ENCODE measurements at regions not wholly inside any gene's neighbourhood (a gene's known extent, or its start where the extent isn't known, plus 50 kb on each side); places are given as distances from the start of the nearest gene placed in this dataset.

GRCh38 chr12:127414636-127415035, 852.3 kb upstream of the TMEM132C start:
- no peak for DNase-seq

- no peak for DNase-seq
Observed at GRCh38 chr12:127416796-127417195, 850.2 kb upstream of the TMEM132C start.

DNA sequence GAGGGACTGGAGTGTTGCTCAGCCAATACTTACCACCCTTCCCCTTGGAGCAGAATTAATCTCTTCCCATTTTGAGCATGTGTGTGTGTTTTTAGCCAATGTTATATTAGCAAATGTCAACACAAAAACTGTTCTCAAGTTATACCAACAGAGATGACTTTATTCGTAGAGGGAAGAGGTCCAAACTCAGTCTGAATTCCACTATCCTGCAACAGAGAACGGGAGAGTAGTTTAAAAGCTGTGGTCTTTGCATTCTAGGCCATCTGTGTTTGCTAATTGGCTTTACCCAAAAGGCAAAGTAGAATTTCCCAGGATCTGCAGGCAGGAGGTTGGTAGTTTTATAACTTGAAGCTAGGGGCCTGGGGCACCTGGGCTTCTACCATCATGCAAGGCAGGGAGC, 847.9 kb upstream of the TMEM132C start:
- DNase-seq = no peak

DNA sequence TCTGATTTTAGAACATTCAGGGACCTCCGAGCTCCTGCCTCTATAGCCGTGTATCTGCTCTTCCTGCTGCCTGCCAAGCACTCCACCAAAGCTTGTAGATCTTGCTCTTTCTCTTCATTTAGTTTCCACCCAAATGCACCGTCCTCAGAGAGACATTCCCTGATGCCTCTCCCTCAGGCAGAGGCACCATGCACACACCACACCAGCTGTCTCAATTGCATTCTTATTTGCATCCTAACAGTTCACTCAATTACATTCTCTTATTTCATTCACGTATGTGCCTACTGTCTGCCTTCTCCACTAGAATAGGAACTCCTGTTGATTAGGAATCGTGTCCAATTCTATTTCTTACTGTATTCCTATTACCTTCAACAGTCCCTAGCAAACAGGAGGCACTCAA, 845.4 kb upstream of the TMEM132C start:
- DNase-seq = no peak

- no peak for DNase-seq
Observed at GRCh38 chr12:127422935-127423566, 843.9 kb upstream of the TMEM132C start.

- no peak for DNase-seq
Observed at GRCh38 chr12:127425474-127425873, 841.5 kb upstream of the TMEM132C start.

DNA sequence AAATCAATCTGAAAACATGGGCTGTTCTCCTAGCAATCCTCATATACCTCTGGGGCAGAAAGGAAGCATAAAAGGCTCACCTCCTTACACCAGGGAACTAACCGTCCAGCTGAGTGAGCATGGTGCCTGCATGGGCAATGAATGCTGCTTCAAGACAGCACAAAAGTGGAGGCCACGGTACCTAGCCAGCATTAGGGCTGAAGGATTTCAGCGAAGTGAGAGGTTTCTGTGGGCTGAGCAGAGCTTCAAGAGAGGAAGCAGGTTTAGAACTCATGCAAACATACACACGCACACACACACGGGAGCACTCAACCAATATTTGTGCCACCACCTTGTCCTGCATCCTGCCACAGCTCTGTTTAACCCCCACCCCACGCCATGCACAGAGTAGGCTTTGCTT, 838.5 kb upstream of the TMEM132C start:
- no peak for DNase-seq

DNA sequence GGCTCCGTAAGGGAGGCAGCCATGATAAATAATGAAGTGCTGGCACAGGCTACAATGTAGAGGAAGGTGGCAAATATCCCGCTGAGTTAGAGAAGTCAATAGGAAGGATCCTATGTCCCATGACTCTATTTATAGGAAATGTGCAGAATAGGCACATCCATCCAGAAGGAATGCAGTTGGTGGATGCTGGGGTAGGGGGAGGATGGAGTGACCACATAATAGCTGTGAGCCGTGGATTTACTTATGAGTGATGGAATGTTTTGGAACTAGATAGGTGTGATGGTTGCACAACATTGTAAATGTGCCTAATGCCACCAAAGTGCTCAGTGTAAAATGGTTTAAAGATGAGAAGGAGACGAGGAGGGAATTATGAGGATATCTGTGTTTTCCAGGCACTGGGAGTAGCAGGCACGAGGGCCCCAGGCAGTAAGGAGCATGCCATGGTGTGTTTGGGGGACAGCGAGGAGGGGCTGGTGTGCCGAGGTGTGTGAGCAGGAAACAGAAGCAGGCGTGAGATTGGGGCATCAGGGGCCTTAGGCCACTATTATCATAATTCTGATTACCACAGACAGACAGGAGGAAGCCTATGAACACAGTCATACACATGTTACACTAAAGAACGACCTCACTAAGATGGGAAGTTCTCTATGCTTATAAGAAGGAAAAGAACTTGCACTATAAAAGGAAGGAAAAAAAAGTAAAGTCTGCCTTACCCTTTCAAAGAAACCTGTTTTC, 837.3 kb upstream of the TMEM132C start:
- no peak for DNase-seq

GRCh38 chr12:127430401-127430800, 836.6 kb upstream of the TMEM132C start:
- DNase-seq = no peak

GRCh38 chr12:127431177-127431576, 835.8 kb upstream of the TMEM132C start:
- DNase-seq = no peak

DNA sequence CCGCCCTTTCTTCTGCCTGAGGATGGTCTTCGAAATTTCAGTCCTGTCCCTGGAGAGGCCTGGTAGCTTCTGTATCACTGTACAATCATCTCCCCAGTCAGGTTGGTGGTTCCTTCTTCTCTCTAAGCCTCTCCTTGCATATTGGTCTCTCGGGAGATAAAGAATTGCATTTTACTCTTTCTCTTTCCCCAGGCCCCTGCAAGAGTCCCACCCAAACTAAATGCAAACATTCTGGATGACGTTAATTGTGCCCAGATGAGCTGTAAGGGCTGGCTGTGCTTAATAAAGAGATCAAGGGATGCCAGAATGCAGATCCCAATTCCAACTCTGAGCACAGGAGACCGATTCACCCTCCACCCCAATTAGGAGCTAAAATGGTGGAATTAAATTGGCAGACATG, 835.4 kb upstream of the TMEM132C start:
- no peak for DNase-seq

DNA sequence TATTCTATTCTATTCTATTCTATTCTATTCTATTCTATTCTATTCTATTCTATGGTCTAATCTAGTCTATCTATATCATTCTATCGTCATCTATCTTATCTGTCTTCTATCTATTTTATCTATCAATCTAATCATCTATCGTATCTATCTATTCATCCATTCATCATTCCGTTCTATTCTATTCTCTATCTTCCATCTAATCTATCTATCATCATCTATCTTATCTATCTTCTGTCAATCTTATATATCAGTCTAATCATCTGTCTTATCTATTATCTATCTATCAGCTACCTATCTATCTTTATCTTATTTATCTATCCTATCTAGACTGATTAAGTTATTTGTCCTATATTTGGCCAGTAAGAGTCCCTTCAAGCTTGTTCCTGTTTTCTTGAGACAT, 831.5 kb upstream of the TMEM132C start:
- DNase-seq = no peak

GRCh38 chr12:127438512-127439244, 828.3 kb upstream of the TMEM132C start:
- DNase-seq = no peak

DNA sequence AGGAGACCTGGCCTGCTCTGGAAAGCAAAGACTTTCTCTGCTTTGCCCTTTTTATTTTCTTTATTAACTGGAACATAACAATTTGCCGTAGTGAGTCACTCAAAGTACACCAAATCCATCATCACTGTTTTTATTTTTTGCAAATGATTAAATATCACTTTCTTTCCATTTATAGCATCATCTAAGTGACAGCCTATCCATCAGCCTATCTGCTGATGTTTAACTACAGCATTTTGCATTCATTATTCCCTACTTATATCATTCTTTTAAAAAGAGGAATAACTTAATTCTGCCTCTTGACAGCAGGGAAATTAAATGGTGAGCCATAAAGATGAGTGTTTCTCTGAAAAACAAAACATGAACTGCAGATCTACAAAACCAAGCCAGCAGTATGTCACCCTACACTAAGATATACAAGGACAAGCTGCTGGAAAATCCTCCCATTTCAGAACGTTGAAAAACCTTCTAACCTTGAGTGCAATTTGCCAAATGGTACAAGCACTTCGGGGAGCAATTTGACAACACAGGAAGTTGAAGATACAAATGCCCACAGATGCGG, 821.3 kb upstream of the TMEM132C start:
- DNase-seq = no peak

DNA sequence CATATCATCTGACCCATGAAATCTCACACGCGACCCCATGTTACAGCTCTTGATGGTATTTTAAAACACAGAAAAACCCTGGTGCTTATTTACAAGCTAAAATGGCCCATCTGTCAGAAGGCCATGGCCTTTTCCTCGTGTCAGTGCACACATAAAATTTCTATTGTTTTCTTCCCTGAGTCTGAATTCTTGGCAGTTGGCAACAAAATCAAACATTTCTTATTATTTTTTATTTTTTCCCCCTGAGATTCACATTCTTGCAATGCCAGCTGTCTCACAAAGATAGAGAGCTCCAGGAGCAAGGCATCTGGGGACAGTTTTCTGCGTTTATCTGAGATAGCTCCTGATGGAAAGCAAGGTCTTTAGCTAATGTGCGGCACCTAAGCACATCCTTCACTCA, 818.1 kb upstream of the TMEM132C start:
- DNase-seq = no peak

- no peak for DNase-seq
Observed at GRCh38 chr12:127450826-127451225, 816.1 kb upstream of the TMEM132C start.

- no peak for DNase-seq
Observed at GRCh38 chr12:127455347-127456265, 811.4 kb upstream of the TMEM132C start.

DNA sequence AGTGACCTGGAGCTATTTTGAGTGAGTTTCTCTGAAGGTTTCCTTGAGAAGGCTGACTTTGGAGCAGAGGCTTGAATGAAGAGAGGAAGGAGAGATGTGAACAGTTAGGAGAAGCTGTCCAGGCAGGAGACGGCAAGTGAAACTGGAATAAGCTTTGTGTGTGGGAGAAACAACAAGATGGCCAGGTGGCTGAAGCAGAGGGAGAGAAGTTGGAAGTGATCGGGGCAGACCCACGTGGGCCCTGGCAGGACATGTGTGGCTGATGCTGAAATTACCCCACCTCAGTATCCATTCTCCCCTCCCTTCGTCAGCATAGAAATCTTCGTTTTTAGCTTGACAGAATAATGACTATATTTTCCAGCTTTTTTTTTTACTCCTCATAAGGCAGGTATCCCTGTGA, 809.2 kb upstream of the TMEM132C start:
- no peak for DNase-seq

GRCh38 chr12:127459166-127459565, 807.8 kb upstream of the TMEM132C start:
- no peak for DNase-seq

DNA sequence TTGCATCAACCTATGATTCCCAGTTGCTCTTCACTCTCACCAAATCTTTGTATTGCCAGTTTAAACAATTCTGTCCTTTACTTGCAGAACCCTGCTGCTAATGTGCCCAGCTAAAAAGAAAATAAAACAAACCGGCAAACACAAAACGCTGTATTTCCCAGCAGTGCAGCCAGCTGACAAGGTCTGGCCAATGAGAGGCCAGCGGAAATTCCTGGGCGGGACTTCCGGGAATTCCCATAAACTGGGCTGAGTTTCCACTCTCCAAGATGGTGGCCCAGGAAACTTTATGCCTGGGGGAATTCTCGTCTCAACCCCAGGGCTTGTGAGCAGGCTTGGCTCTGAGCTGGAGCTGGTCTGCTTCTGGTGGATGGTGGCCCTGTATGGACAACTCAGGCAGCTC, 807.3 kb upstream of the TMEM132C start:
- no peak for DNase-seq

DNA sequence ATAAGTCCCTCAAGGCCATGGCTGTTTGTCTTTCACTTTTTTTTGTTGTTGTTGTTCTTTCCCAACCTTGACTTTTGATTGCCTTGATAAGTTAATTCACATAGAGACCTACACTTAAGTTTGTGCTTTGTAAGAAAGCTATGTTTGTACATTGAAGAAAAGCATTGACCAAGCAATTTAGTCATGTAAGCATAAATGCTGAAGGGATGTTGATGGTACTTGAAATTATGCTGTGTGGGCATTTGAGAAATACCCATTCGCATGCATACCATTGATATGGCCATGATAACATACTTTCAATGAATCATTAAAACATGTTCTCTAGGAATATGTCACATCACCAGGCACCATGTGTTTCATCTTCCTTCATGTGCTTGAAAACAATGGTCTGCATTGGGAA, 803.7 kb upstream of the TMEM132C start:
- DNase-seq = no peak

GRCh38 chr12:127469331-127469730, 797.6 kb upstream of the TMEM132C start:
- no peak for DNase-seq

- no peak for DNase-seq
Observed at GRCh38 chr12:127473766-127474165, 793.2 kb upstream of the TMEM132C start.

Measured in activated CD4-positive, alpha-beta T cell treated with anti-CD3 and anti-CD28 coated beads, Interleukin-2, amount 50 U/mL, for 48 hours (primary cell).